CD4-positive, alpha-beta T cell treated with Interleukin-15 for 1 hour (primary cell): ENCODE measurements at regions not wholly inside any gene's neighbourhood (a gene's known extent, or its start where the extent isn't known, plus 50 kb on each side); places are given as distances from the start of the nearest gene placed in this dataset.

ENCODE experiments used
- DNase-seq: peaks from one replicate; pipeline ENCODE4 v3.0.0-alpha.2; 2020

DNA sequence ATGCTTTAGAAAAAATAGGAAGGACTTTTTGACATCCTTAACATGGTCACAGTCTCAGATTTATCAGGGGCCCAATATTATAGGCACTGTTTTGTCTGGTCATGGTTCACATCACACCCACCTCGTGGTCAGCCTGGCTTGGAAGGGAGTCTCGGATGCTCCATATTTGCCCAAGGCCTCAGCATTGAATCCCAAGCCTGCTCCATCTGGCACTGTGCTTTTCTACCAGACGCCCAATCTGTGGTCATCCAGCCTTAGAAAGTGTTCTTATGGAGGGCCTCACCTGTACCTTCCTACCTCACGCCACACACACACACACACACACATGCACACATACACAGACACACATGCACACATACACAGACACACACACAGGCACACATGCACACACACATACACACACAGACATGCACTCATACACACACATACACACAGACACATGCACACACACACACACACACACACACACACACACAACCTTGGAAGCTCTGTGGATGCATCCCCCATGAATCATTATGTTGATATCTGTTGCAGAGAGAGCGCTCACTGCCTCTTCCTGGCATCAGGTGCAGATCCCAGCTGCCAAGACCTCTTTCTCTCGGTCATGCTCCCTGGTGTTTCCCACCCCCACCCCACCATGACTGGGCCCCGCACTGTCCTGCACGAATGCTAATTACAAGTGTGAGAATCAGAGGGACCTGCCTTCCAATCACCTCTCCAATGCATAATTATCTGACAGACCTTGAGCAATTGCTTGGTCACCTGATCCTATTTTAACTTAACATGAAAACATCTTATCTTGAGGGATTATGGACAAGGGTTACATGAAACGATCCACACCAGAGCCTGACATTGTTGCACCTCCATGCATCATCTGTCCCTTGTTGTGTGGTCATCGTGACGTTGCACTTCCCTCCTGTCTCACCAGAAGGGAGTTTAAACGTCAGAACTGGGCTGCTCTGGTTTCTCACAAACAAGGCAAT is 122.7 kb upstream of the TMEM72 start:
- no peak for DNase-seq

DNA sequence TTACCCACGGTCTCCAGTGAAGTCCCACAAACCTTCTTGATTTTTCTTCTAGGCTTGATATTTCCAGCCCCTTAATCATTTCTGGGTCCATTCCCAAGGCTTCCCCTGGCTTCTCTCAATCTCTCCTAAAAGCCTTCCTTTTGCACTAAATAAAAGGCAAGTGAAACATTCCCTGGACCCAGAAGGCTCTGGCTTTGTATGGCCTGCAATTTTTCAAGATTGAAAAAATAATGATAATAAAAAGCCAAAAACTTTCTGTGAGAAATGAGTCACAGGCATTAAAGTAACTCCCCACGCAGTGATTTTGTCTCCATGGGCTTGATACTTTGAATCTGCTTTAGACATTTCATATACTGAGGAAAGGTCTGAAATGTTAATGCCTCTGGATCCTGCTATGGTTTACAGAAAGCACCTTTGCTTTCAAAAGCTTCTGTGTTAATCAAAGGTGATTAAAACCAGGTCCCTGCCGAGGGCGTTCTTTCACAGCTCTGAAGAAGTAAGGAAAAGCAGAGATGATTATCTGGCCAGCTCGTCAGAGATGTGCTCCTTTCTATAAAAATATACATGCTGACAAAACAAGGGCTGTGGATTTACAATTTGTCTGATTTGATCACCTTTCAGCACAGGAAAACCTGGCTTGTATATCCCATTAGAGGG is 118.9 kb upstream of the TMEM72 start:
- no peak for DNase-seq

GRCh38 chr10:44799966-44800365 is 111.2 kb upstream of the TMEM72 start:
- DNase-seq, result no peak

DNA sequence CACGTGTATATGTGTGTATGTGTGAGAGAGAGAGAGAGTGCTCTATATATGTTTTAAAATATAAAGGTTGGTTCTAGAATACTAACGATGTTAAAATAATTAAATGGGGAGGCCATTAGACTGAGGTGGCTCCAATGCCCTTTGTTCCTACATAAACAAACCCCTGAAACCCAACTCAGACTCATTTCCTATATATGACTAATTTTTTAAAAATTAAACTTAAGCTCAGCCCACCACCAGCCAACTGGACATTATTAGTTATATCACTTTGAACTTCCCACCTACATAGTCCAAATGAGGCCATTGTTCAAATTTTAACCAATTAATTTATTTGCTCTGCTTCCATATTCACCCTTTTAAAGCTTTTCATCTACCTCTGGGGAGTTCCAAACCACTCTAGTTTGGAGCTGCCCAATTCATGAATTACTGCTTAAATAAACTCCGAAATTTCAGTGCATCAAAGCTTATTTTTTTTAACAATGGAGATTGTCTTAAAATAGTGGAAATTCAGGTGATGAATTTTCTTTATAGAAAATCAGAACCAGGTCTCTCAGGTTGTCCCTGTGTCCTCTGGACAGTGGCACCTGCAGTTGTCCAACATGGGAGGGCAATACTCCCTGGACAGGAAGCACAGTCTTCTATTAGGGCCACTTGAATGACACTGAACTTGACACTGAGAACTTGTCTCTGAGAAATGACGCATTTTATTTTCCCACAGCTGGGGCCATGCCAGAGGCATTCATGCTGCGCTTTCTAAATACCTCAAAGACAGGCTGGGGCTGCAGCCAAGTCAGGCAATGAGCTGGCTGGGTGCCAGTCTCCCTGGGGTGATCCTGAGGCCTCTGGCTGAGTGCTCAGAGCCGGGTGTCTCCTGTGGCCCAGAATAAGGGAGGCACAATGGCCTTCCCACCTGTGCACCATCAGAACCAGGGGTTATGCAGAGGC is 109.5 kb upstream of the TMEM72 start:
- no peak for DNase-seq

DNA sequence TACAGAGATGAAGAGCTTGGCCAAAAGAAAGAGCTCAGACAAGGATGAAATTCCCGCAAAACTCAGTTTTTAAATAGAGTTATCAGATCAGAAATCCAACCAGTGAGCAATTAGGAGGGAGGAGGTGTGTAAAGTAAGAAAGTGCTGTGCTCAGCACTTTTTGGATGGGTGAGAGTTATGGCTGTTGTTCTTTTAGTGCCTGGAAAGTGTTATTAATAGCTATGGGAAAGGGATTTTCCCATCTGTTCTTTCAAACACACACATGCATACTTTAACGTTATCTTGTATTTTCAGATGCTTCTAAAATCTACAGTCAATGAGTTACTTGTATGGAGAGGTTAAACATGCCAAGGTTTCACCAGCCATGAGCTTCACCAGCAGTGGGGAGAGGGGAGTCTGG is 107.3 kb upstream of the TMEM72 start:
- no peak for DNase-seq

DNA sequence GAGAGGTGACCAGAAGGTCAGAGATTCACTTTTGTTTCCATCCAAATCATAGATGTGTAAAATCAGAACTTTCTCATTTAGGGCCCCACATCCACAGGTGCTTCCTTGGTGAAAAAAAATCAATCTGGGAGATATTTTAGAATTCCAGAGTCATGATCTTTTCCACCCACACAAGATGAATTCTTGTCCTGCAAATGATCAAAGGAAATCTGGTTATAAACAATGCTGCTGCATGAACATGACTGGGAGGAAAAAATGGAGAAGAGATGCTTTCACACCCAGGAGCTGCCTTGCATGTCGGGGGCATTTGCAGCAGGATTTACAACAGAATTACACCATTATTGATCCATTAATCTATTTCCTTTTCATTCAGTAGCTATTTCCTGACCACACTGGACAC is 106.5 kb upstream of the TMEM72 start:
- no peak for DNase-seq

DNA sequence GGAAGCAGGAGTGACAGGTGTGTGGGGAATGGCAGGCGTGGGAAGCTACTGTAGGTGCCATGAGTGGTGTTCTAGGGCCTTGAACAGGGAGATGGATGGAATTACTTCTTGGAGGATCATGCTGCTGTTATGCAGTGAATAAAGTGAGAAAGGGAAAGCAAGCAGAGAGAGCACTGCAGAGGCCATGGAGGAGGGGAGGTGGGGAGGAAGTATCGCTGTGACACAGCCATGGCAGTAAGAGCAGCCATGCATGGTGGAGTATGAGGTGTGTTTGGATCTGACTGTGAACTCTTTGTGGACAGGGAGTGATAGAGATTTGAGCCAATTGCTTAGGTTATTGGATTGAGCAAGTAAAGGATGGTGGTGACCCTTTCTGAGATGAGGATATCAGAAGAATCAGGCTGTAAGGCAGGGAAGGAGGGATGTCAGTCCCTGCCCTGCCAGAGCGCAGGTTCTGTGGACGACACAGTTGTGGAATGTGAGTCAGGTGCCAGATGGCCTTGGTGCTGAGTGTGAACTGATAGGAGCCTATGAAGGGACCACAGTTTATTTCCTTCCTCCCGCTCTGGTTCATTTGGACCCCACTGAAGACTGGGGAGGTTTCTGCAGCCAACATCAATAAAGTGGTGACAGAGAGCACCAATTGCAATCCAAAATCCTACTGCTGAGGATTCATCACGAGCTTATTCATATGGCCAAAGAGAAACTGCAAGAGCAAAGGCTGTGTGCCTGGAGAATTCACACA is 105.5 kb upstream of the TMEM72 start:
- DNase-seq, result no peak

GRCh38 chr10:44806950-44807349 is 104.2 kb upstream of the TMEM72 start:
- no peak for DNase-seq

DNA sequence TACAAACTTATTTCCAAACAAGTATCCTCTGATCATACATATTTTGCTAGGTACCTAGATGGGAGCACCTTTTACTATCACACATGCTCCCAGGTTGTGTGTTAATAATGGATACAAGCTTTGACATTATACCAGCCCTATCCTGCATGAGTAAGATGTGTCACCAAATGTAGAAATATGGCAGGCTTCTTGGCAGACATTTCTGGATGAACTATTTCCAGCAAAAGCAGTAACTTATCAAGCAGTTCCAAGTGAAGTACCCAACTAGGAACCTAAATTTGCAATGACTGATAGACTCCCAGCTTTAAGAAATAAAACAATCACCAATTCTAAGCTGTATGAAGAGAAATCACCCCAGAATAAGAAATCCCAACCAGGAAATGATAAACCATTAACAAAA is 103.7 kb upstream of the TMEM72 start:
- DNase-seq, result no peak

DNA sequence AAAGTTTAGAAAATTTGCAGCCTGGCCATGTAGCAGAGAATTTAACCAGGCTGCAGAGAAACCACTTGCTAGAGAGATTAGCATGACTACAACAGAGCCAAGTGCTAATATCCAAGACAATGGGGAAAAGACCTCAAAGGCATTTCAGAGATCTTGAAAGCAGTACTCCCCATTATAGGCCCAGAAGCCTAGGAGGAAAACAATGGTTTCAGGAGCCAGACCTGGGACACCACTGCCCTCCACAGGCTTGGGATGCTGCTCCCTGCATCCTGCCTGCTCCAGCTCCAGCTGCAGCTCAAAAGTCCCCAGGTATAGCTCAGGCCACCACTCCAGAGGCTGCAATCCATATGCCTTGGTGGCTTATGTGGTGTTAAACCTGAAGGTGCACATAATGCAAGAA is 101.5 kb upstream of the TMEM72 start:
- DNase-seq, result no peak

DNA sequence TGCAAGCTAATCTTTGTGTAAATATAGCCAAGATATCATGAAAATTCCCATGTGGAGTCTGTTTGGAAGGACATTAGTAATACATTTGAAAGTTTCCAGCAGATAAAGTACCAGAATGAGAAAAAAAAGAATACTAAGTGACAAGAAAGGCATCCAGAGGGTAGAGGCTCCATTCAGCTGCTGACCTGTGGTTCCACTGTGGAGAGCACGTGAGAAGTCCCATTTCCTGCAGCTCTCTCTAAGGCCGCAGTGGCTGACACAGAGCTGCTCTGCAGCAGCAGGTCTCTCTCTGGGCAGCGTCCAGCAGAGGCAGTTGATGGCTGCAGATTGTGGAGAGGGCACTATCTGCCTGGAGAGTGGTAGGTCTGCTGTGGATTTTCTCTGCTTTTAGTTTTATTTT is 100.1 kb upstream of the TMEM72 start:
- DNase-seq, result no peak

- DNase-seq, result no peak
These were observed 97.9 kb upstream of the TMEM72 start for GRCh38 chr10:44813201-44813600.

- DNase-seq, result no peak
These were observed 96.2 kb upstream of the TMEM72 start for GRCh38 chr10:44814929-44815328.

DNA sequence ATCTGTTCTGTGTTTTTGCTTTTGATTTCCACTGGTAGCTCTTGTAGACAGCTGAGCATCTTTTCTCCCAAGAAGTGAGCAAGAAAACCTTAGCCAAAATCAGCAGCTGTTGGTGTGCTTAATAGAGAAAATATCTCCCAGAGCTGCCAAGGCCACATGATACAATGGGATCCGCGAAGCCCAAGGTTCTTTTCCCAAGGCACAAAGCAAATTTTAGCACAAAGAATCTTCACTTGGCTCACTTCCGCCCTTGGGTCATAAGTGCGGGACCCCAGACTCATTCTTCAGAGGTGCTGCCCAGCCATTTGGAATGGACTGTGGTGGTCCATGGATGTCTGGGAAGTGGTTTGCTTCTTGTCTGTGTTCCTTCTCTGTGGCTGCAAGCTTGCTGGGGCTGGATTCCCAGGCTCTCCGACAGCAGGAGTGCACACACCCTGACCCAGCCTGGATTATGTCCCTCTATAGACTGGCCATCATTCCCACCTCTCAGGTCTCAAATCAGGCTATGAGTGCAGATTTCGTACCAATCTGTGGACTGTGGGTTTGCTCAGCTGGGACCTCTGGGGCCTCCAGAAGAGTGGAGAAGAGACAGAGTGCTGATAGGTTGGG is 93.0 kb upstream of the TMEM72 start:
- DNase-seq, result no peak

- DNase-seq, result no peak
These were observed 92.4 kb upstream of the TMEM72 start for GRCh38 chr10:44818701-44819127.

DNA sequence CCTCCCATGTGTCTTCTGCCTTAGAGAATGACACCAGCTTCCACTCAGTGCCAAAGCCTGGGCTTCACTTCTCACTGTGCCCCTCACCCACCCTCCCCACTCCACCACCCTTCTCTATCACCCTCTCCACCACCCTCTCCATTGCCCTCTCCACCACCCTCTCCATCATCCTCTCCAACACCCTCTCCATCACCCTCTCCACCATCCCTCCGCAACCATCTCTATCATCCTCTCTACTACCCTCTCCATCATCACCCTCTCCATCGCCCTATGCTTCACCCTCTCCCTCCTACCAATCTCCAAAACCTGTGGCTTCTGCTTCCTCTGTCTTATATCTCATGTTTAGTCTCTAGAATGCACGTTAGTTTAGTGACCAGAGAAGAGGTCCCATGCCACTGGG is 91.0 kb upstream of the TMEM72 start:
- DNase-seq, result no peak

DNA sequence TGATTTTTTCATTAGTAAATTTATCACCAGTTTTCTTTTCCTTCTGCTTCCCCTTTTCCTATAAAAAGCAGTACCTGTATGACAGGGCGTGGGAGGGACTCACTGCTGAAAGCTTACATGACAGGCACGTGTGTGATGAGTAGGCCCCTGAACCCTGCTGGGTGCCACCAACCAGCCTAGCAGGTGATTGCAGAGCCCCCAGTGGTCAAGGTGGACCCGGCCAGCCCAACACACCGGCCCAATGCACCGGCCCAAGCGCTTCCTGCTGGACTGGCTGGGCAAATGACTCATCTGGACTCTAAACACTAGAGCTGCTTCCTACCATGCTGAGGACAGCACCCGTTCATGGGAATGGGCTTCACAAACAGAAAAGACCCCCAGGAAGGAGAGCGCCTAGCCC is 89.8 kb upstream of the TMEM72 start:
- DNase-seq, result no peak

- DNase-seq, result no peak
These were observed 88.8 kb upstream of the TMEM72 start for GRCh38 chr10:44822349-44822748.

DNA sequence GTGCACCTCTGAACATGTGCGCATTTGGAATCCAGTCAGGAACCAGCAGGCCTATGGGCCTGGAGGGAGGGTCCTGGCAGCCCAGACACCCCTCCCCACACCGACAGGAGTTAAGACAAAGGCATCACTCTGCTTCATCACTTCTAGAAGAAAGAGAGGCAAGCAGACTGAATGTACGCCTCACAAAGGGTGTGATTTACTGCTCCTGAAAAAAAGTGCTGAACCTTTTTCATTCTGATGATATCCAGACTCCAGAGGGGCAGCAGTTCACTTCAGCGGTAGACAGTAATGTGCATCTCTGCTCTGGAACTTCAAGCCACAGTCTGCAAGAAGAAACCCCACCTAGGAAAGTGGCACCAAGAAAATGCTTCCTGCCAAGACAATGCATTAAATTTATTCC is 88.2 kb upstream of the TMEM72 start:
- no peak for DNase-seq

GRCh38 chr10:44824607-44825006 is 86.5 kb upstream of the TMEM72 start:
- DNase-seq, result no peak

GRCh38 chr10:44827431-44828006 is 83.6 kb upstream of the TMEM72 start:
- no peak for DNase-seq
